HUES6 (cell line): ENCODE measurements at regions not wholly inside any gene's neighbourhood (a gene's known extent, or its start where the extent isn't known, plus 50 kb on each side); places are given as distances from the start of the nearest gene placed in this dataset.

ENCODE experiments used
- H3K27ac ChIP-seq: 2 replicates; pipeline ENCODE4 v1.7.0; 2013; ENCODE audit warnings: low read depth, mild to moderate bottlenecking, low read length, inconsistent platforms
- H3K27me3 ChIP-seq: 2 replicates; pipeline ENCODE4 v1.6.1; 2013; ENCODE audit warnings: low read length; ENCODE audit not compliant: control insufficient read depth, insufficient read depth
- H3K36me3 ChIP-seq: 2 replicates; pipeline ENCODE4 v1.6.1; 2013; ENCODE audit warnings: low read length; ENCODE audit not compliant: control insufficient read depth, insufficient read depth
- H3K4me1 ChIP-seq: 2 replicates; pipeline ENCODE4 v1.6.1; 2013; ENCODE audit warnings: low read length; ENCODE audit not compliant: control insufficient read depth, insufficient read depth
- H3K4me3 ChIP-seq: 2 replicates; pipeline ENCODE4 v1.5.1; 2013; ENCODE audit warnings: low read depth, low read length
- H3K9ac ChIP-seq: one replicate; pipeline ENCODE4 v1.6.1; 2013; ENCODE audit warnings: mild to moderate bottlenecking, low read length
- H3K9me3 ChIP-seq: 2 replicates; pipeline ENCODE4 v1.6.1; 2013; ENCODE audit warnings: low read depth, low read length; ENCODE audit not compliant: control insufficient read depth, insufficient read depth

DNA sequence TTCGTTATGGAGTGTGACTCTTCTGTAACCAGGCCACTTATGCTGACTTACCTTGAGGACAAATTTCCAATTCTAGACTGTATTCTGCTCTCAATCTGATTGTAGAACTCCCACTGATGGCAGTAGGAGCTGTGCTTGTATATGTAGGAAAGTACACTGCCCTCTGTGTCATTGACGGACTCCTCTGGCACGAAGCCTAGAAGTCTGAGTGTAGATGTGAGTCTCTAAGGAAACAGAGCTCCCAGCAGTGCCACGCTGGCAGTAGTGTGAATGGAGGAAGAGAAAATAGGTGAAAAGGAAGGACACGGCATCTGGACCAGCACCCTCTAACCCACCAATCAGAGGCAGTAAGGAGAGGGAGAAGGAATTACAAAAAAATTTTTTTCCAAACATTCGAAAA is 130.4 kb upstream of the ADGRL2 start:
- Histone ChIP-seq H3K27me3 (no peaks in the 10 kb centered on the region), H3K9me3 (no peaks in the 10 kb centered on the region), H3K9ac (no peak overlapping the region), H3K4me3 (no peak overlapping the region), H3K36me3 (no peaks in the 10 kb centered on the region), H3K4me1 (0 out of 2 replicates have a peak, but pooled peaks cover 4% of the 10 kb centered on the region), H3K27ac (no peak overlapping the region)

DNA sequence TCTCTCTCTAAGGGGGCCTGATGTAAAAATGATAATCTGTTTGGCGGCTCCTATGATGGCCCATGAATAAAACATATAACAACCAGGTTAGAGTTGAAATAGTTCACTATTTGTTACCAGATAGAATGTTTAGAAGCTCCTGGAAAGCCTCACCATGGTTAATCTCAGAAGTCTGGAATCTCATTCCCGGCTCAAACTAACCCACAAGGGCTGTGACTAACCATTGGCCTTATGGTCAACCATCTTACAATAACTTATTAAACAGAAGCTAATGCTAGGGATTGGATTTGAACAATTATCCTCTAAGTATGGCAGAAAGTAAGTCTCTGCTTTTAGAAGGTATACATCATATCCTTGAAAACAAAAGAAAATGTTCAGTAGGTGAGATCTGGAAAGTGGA is 134.1 kb upstream of the ADGRL2 start:
- no peak overlapping the region for H3K4me3 ChIP-seq
- H3K9ac ChIP-seq, result no peak overlapping the region
- H3K4me1 ChIP-seq, result peaks cover 22% of the 10 kb centered on the region
- H3K9me3 ChIP-seq, result no peaks in the 10 kb centered on the region
- H3K27ac ChIP-seq, result peak overlapping the region; percentile 1; the same call in 1 of the 2 replicates
- no peaks in the 10 kb centered on the region for H3K36me3 ChIP-seq
- no peaks in the 10 kb centered on the region for H3K27me3 ChIP-seq

- no peak overlapping the region for H3K4me3 ChIP-seq
- H3K9me3 ChIP-seq, result no peaks in the 10 kb centered on the region
- no peaks in the 10 kb centered on the region for H3K36me3 ChIP-seq
- no peaks in the 10 kb centered on the region for H3K27me3 ChIP-seq
- H3K9ac ChIP-seq, result no peak overlapping the region
- no peak overlapping the region for H3K27ac ChIP-seq
- peaks cover 28% of the 10 kb centered on the region for H3K4me1 ChIP-seq
Observed at GRCh38 chr1:81664341-81664740, 136.4 kb upstream of the ADGRL2 start.

DNA sequence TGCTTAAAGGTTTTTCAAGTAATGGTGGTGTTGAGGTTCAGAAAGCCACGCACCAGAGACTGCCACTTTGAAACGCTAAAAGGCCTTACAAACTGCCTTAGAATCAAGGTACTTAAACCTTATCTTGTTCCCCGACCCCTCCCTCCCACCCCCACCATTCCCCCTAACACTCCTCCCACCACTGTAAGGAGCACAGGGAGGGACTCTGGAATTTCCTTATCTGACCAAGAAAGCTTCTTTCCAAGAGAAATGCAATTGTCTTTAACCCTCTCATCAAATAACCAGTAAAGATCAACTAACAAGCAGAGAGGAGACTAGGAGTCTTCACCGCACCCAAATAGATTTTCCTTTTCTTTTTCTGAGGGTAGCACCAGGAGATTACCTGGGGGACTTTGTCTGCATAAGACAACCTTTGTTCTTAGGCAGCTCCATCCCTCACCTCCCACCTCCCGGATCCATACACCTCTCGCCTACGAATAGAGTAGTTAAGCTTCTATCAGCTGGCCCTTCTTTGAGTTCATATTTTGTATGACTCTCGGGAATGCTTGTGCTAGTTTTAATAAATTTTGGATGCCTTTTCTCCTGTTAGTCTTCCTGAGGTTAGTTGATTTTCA is 137.7 kb upstream of the ADGRL2 start:
- Histone ChIP-seq H3K27me3 (no peaks in the 10 kb centered on the region), H3K27ac (no peak overlapping the region), H3K9ac (no peak overlapping the region), H3K4me1 (peaks cover 28% of the 10 kb centered on the region), H3K36me3 (no peaks in the 10 kb centered on the region), H3K9me3 (no peaks in the 10 kb centered on the region), H3K4me3 (peak overlapping the region; percentile 16)

GRCh38 chr1:81660286-81660685 is 140.4 kb upstream of the ADGRL2 start:
- Histone ChIP-seq H3K36me3 (no peaks in the 10 kb centered on the region), H3K4me3 (no peak overlapping the region), H3K9me3 (no peaks in the 10 kb centered on the region), H3K27ac (no peak overlapping the region), H3K27me3 (no peaks in the 10 kb centered on the region), H3K4me1 (peaks cover 24% of the 10 kb centered on the region), H3K9ac (no peak overlapping the region)

- H3K4me1 ChIP-seq, result peaks cover 6% of the 10 kb centered on the region
- H3K36me3 ChIP-seq, result no peaks in the 10 kb centered on the region
- no peak overlapping the region for H3K27ac ChIP-seq
- no peak overlapping the region for H3K4me3 ChIP-seq
- no peaks in the 10 kb centered on the region for H3K9me3 ChIP-seq
- no peaks in the 10 kb centered on the region for H3K27me3 ChIP-seq
- no peak overlapping the region for H3K9ac ChIP-seq
Observed at GRCh38 chr1:81654657-81655056, 146.1 kb upstream of the ADGRL2 start.

GRCh38 chr1:81654147-81654546 is 146.6 kb upstream of the ADGRL2 start:
- no peaks in the 10 kb centered on the region for H3K9me3 ChIP-seq
- H3K9ac ChIP-seq, result no peak overlapping the region
- no peak overlapping the region for H3K27ac ChIP-seq
- no peak overlapping the region for H3K4me3 ChIP-seq
- H3K27me3 ChIP-seq, result no peaks in the 10 kb centered on the region
- no peaks in the 10 kb centered on the region for H3K36me3 ChIP-seq
- peaks cover 7% of the 10 kb centered on the region for H3K4me1 ChIP-seq

DNA sequence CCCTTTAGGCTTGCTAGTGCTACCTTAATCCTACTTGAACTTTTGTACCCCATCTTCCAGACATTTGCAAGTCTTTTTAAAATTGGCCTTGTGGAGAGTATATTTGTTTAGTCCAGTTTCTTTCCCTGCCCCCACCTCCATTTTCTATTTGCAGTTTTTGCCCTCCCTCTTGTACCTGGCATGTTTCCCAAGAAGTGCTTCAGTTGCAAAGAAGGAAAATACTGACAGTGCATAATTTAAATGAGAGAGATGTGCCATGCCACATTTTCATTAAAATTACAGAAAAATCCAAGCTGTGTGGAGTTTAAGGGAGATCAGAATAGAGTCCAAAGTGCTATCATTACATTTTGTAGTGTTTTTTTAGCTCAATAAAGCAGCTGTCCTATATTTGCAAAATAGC is 150.0 kb upstream of the ADGRL2 start:
- no peak overlapping the region for H3K4me3 ChIP-seq
- H3K27me3 ChIP-seq, result no peaks in the 10 kb centered on the region
- no peak overlapping the region for H3K27ac ChIP-seq
- no peaks in the 10 kb centered on the region for H3K9me3 ChIP-seq
- no peak overlapping the region for H3K9ac ChIP-seq
- H3K4me1 ChIP-seq, result peaks cover 16% of the 10 kb centered on the region
- H3K36me3 ChIP-seq, result no peaks in the 10 kb centered on the region

DNA sequence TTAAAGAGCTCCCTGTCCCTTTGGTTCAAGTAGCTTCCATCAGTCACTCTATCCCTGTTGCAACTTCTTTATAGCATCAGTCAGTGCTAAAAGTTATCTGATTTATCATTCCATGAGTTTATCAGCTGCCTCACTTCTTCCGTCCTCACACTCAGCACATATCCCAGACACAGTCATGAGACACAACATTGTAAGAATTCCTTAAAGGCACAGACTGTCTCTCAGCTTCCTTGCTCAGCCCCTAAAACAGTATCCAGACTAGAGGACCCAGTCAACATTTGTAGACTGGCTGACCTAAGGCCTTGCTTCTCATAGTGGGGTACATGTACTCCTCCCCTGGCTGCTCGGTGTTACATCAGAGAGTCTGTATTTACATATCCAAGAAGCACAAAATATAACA is 164.9 kb upstream of the ADGRL2 start:
- Histone ChIP-seq H3K9me3 (no peaks in the 10 kb centered on the region), H3K4me3 (no peak overlapping the region), H3K9ac (no peak overlapping the region), H3K4me1 (no peaks in the 10 kb centered on the region), H3K36me3 (no peaks in the 10 kb centered on the region), H3K27me3 (no peaks in the 10 kb centered on the region), H3K27ac (no peak overlapping the region)

GRCh38 chr1:81634294-81634693 is 166.4 kb upstream of the ADGRL2 start:
- Histone ChIP-seq H3K4me3 (no peak overlapping the region), H3K9ac (no peak overlapping the region), H3K4me1 (no peaks in the 10 kb centered on the region), H3K9me3 (no peaks in the 10 kb centered on the region), H3K27me3 (no peaks in the 10 kb centered on the region), H3K27ac (no peak overlapping the region), H3K36me3 (no peaks in the 10 kb centered on the region)

GRCh38 chr1:81619156-81619555 is 181.6 kb upstream of the ADGRL2 start:
- H3K9me3 ChIP-seq, result peaks cover 22% of the 10 kb centered on the region
- no peak overlapping the region for H3K4me3 ChIP-seq
- H3K4me1 ChIP-seq, result no peaks in the 10 kb centered on the region; the same call in 1 of the 2 replicates
- H3K9ac ChIP-seq, result no peak overlapping the region
- no peak overlapping the region for H3K27ac ChIP-seq
- no peaks in the 10 kb centered on the region for H3K36me3 ChIP-seq
- H3K27me3 ChIP-seq, result no peaks in the 10 kb centered on the region

DNA sequence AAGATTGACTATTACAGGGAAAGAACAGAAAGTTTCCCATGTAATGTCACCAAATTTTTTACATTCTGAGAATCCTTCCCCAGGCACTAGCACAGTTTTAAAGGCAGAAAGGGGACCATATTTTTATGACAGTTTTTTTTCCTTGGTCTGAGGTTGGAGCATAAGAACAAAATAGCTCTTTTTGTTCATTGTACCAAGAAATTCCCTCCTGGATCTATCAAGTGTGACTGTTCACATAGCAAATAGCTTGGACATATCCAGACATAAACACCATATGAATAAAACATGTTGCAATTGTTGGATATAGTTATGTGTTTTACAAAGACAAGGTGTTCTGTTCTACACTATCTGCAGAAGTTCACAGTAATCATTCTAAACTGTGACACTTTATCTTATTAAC is 182.4 kb upstream of the ADGRL2 start:
- Histone ChIP-seq H3K9ac (no peak overlapping the region), H3K27ac (no peak overlapping the region), H3K4me1 (no peaks in the 10 kb centered on the region; the same call in 1 of the 2 replicates), H3K36me3 (no peaks in the 10 kb centered on the region), H3K4me3 (no peak overlapping the region), H3K9me3 (peaks cover 22% of the 10 kb centered on the region), H3K27me3 (no peaks in the 10 kb centered on the region)
